Ovary (tissue), 3 donors: ENCODE measurements at regions not wholly inside any gene's neighbourhood (a gene's known extent, or its start where the extent isn't known, plus 50 kb on each side); places are given as distances from the start of the nearest gene placed in this dataset.

Experiments used
- CTCF ChIP-seq, 3 donors: fragments of 450-650 bp in 2 of 3; fragments of 200-600 bp in 1 of 3; IDR thresholded peaks; one replicate each; pipeline versions ENCODE4 v1.5.1 to v1.8.0; 2016 to 2022; ENCODE audit warnings: antibody characterized with exemption in 3 of 3, mild to moderate bottlenecking in 1 of 3
- EP300 ChIP-seq: sonication (generic); formaldehyde crosslinking; IDR thresholded peaks from one replicate; pipeline ENCODE4 v1.6.1; 2017; ENCODE audit warnings: antibody characterized with exemption
- POLR2A ChIP-seq: fragments of 450-650 bp; IDR thresholded peaks from one replicate; pipeline ENCODE4 v1.6.1; 2017; ENCODE audit warnings: antibody characterized with exemption, mild to moderate bottlenecking, moderate library complexity
- donor health status: DM: no; HTN: no; CAD: no.

GRCh38 chr7:131883769-131884168, 327.3 kb upstream of the PODXL start:
- TF ChIP-seq CTCF (IDR thresholded peaks at IDR 0.05) = no peak
- no peak for TF ChIP-seq EP300
- no peak for TF ChIP-seq POLR2A
